ENCODE measurements at regions not wholly inside any gene's neighbourhood (a gene's known extent, or its start where the extent isn't known, plus 50 kb on each side); places are given as distances from the start of the nearest gene placed in this dataset.

GRCh38 chr10:61173450-61173849, 229.5 kb upstream of the RHOBTB1 start:
- ATAC-seq: no peak
- no peak overlapping the region for H3K4me3 ChIP-seq
- H3K9me3 ChIP-seq: no peaks in the 10 kb centered on the region
- no peaks in the 10 kb centered on the region for H3K27me3 ChIP-seq
- intact Hi-C loops (cut with DNase I): no loop called here
- DNase-seq: no peak
- H3K27ac ChIP-seq: no peak overlapping the region
- H3K36me3 ChIP-seq: no peaks in the 10 kb centered on the region
- H3K4me1 ChIP-seq: peaks cover 0 to 6% of the 10 kb centered on the region in 2 donors
- no peak for TF ChIP-seq CTCF (IDR thresholded peaks at IDR 0.05)

- ATAC-seq (no peak), DNase-seq (no peak)
- no peak overlapping the region for H3K4me3 ChIP-seq
Measured at GRCh38 chr10:61172182-61172926, 228.4 kb upstream of the RHOBTB1 start.

GRCh38 chr10:61170594-61170993, 226.6 kb upstream of the RHOBTB1 start:
- DNase-seq (no peak), ATAC-seq (no peak)
- Histone ChIP-seq H3K36me3 (no peaks in the 10 kb centered on the region), H3K4me3 (no peak overlapping the region), H3K27me3 (no peaks in the 10 kb centered on the region), H3K9me3 (peaks cover 0 to 2% of the 10 kb centered on the region in 2 donors), H3K4me1 (peaks cover 0 to 3% of the 10 kb centered on the region in 2 donors), H3K27ac (no peak overlapping the region)
- no peak for TF ChIP-seq CTCF (IDR thresholded peaks at IDR 0.05)
- intact Hi-C loops (cut with DNase I): no loop called here

More at GRCh38 chr10:61172182-61172926, 228.4 kb upstream of the RHOBTB1 start:
- TF ChIP-seq CTCF (IDR thresholded peaks at IDR 0.05): no peak
- Histone ChIP-seq H3K4me1 (peaks cover 0 to 6% of the 10 kb centered on the region in 2 donors), H3K36me3 (no peaks in the 10 kb centered on the region), H3K27ac (no peak overlapping the region), H3K27me3 (no peaks in the 10 kb centered on the region), H3K9me3 (peaks cover 0 to 2% of the 10 kb centered on the region in 2 donors)
- intact Hi-C loops (cut with DNase I): no loop called here

DNA sequence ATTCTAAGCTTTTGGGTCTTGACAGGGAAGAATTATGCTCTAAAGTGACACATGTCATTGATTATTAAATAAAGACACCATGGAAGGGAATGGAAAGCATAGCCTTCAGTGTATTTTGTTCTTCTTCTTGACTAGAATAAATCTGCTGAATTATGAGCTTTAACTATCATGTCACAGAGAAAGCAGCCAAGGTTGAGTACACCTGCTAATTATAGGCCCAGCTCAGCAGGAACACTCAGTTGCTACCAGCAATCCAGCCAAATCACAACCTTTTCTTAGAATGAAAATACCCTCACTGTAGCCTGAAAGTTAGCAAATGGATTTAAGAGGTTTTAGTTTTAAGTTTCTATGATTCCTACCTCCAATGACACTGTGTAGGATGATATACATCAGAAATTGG, 225.3 kb upstream of the RHOBTB1 start:
- no peaks in the 10 kb centered on the region for H3K36me3 ChIP-seq
- peaks cover 0 to 2% of the 10 kb centered on the region in 2 donors for H3K9me3 ChIP-seq
- H3K27ac ChIP-seq: no peak overlapping the region
- no peak for TF ChIP-seq CTCF (IDR thresholded peaks at IDR 0.05)
- H3K27me3 ChIP-seq: no peaks in the 10 kb centered on the region
- H3K4me1 ChIP-seq: peaks cover 0 to 2% of the 10 kb centered on the region in 2 donors
- DNase-seq (no peak), ATAC-seq (no peak)
- H3K4me3 ChIP-seq: no peak overlapping the region
- intact Hi-C loops (cut with DNase I): no loop called here

DNA sequence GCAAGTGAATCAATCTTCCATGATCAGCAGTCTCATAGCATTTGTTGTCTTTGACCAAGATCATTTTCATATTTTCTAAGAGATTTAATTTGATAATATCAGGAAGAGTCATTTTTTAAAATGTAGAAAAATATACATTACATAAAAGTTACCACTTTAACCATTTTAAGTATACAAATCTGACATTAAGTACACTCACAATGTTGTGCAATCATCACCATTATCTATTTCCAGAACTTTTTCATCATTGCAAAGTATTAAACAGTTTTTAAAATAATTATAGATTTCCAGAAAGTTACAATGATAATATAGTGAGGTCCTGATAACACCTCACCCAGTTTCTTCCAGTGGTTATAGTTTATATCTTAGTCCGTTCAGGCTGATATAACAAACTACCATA, 222.5 kb upstream of the RHOBTB1 start:
- TF ChIP-seq CTCF (IDR thresholded peaks at IDR 0.05): no peak
- Histone ChIP-seq H3K4me3 (no peak overlapping the region), H3K27me3 (no peaks in the 10 kb centered on the region), H3K9me3 (peaks cover 0 to 2% of the 10 kb centered on the region in 2 donors), H3K36me3 (no peaks in the 10 kb centered on the region), H3K27ac (no peak overlapping the region), H3K4me1 (peaks cover 0 to 4% of the 10 kb centered on the region in 2 donors)
- intact Hi-C loops (cut with DNase I): no loop called here
- ATAC-seq (no peak), DNase-seq (no peak)

All from left lung (tissue), 4 donors.